ENCODE measurements at regions not wholly inside any gene's neighbourhood (a gene's known extent, or its start where the extent isn't known, plus 50 kb on each side); places are given as distances from the start of the nearest gene placed in this dataset.

- DNase-seq (ENCODE audit: low read depth, low spot score): no peak
These were observed 52.8 kb upstream of the FHL2 start for GRCh38 chr2:105451571-105452166.

- DNase-seq (ENCODE audit: low read depth, low spot score): no peak
These were observed 51.6 kb upstream of the FHL2 start for GRCh38 chr2:105450471-105450870.

GRCh38 chr2:105449076-105449475, 50.2 kb upstream of the FHL2 start:
- no peak for DNase-seq (ENCODE audit: low read depth, low spot score)

Measured in smooth muscle cell of the brain vasculature (primary cell).